GM21737 (cell line): ENCODE measurements at regions not wholly inside any gene's neighbourhood (a gene's known extent, or its start where the extent isn't known, plus 50 kb on each side); places are given as distances from the start of the nearest gene placed in this dataset.
A peak's percentile ranks its signal among the peaks of the same experiment; 100 is the strongest.

Source experiments
- ATAC-seq: cut with Tn5 transposase; IDR thresholded peaks from one replicate; pipeline ENCODE4 v1.9.1; 2021; ENCODE audit warnings: mild to moderate bottlenecking, moderate library complexity; ENCODE audit not compliant: unreplicated experiment

DNA sequence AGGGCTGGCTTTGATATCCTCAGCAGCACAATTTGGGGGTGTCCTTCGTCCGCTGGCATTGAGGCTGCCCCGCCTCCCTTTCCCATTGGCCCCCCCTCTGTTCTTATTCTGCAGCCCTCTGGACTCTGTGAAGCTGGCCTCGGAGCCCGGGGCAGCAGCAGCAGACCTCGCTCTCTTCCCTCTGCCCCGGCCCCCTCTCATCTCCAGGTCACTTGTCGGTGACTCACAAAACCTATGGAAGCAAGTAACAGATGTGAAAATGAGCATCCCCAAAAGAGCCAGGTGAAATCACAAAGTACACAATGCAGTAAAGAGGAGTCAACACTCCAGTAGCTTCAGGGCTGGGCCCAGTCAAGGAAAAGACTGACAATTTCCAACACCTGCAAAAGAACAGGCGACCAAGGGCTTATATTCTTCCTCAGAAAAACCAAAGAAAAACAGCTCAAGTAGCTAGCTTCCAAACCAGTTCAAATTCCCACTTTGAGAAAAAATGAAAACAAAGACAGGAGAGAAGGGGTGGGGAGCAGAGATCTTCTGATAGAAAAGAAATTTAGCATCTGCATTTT, 97.5 kb downstream of the ZNF608 start:
- ATAC-seq: no peak

DNA sequence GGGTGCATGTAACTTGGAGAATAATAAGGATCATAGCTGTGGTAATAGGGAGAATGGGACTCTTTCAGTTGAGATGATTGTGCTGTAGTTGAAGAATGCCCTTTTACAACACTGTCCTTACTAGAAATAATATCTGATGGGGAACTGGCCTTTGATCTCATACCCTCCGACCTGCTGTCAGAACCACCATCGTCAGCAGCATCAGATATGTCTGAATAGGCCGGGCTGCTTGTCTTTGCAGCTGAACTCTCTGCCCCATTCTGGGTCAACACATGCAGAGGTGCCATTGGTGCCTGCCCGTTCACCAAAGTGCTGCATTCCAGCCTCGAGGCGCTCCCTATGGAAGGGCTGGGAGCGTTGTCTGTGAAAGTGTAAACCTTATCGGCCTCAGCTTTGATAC, 99.1 kb downstream of the ZNF608 start:
- no peak for ATAC-seq

- no peak for ATAC-seq
These were observed 101.0 kb downstream of the ZNF608 start for GRCh38 chr5:124645396-124645795.

DNA sequence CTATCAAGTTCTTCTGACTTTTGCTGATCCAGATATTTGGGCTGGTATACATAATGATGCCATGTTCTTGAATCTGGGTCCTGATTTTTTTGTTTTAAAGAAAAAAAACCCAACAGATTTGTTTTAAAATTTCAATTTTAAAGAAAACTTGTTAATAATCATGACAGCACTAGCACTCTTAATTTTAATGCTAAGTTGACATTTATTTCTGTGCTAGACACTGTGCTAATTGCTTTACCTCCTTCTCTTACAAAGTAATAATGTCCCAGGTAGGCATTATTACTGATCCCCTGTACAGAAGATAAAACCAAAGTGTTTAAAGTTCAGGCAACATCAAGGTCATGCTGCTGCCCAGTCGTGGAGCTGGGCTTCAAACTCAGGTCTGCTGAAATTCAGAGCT, 101.9 kb downstream of the ZNF608 start:
- ATAC-seq: no peak

DNA sequence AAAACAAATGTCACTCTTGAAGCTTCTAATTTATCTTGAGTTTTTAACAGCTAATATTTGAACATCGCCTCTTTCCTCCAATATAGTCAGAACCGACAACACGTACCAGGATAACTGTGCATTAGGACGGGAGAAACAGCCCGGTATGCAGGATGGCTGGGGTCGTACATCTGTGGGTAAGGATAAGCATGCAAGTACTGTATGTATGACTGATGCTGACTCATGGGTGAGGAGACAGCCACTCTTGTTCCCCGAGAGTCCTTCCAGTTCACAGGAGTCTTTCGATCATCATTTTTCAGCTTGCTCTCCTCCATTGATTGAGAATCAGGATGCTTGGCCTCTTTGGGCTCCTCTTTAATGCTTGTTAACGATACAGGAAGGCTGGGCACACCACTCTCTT, 102.3 kb downstream of the ZNF608 start:
- no peak for ATAC-seq

DNA sequence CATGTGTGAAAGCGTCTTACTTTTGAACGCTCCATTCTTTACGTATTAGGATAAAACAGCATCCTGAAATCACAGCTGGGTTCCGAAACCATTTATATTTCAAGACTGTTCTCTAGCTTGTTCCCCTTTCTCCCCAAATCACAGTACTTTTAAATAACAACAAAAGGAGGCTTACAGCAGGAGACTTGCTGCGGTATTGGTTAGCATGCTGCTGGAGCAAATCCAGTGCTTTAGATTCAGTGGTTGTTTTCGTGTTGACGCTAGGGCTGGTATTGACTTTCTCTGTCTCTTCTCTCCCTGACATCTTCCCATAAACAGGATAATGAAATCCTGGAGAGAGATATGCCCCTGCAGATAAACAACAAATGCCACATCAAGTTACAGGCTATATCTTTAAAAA, 103.1 kb downstream of the ZNF608 start:
- ATAC-seq: no peak

- no peak for ATAC-seq
These were observed 104.3 kb downstream of the ZNF608 start for GRCh38 chr5:124642151-124642550.

- no peak for ATAC-seq
These were observed 105.2 kb downstream of the ZNF608 start for GRCh38 chr5:124641154-124641792.

DNA sequence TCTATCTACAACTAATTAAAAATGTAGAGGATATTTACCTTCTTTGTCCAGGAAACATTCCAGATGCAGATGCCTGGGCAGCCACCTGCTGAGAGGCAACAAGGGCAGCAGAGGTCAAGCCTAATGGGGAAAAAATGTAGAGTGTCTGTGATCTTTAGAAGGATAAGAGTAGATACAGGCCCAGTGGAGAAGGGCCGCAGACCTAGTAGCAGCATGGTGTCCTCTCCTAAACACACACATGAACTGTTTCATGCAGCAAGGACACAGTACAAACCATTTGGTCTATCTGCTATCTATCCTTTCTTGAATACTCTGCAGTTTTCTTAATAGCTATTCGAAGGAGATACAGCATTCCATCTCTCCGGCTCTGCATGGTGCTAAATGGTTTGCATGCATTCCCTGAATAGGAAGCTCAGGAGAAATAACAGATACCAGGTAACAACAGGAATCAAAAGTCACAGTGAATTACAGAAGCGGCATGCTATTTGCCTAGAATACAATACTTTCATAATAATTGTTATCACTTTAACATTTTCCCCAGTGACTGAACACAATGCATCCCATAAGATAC, 107.3 kb downstream of the ZNF608 start:
- ATAC-seq: no peak

- no peak for ATAC-seq
These were observed 109.4 kb downstream of the ZNF608 start for GRCh38 chr5:124637011-124637410.

DNA sequence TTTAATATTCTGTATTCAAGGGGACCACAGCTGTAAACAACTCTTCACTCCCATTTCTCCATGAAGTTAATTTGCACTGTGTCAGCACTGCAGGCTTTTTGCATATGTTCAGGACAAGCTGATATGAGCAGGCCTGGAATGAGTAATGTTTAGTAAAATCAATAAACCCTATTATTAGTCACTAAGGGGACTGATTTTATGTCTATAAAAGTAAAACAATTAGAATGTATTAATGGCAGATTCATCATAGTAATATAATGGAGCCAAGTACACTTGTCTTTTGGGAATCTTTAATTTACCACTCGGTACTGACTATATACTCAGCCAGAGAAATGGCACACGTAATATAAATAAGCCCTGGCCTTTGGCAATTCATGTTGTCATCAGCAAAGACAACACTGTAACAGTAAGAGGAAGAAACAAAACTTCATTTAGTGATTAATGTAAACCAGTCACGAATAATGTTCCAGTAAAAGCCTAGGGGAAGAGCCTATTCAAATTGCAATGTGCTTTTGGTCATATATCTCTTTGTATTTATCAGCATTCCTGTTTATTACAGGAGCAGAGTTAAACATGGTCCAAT, 111.6 kb downstream of the ZNF608 start:
- ATAC-seq: no peak

GRCh38 chr5:124634228-124634739, 112.2 kb downstream of the ZNF608 start:
- no peak for ATAC-seq

- no peak for ATAC-seq
These were observed 113.2 kb downstream of the ZNF608 start for GRCh38 chr5:124633209-124633608.

DNA sequence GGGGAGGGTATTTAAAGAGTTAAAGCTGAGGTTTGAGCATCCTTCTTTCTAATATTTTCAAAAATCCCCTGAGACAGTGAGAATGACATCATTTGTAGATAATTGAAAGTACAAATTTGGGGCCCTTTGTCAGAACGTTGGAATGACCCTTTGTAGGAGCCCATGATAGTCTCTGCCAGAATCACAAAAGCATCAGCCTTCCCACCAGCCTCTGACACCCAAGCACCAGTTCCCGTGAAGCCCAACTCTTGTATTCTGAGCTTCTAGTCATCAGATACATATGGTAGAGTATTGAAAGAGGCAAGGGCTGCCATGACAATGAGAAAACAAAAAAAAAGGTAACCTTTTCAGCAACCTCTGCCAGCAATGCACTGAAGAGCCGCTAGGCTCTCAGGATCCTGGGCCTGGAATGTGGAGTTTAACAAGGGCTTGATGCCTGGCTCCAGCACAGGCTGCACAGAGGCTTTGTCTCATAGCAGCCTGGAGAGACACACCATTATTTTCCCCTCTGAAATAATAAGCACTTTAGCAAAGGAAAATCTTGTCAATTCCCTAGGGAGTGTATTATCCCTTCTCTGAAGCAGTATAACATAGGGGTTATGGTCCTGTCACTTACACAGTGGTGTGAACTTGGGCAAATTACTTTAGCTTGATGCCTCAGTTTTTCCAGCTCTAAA, 114.4 kb downstream of the ZNF608 start:
- no peak for ATAC-seq

GRCh38 chr5:124630767-124631704, 115.4 kb downstream of the ZNF608 start:
- ATAC-seq: peak; percentile 63

GRCh38 chr5:124628721-124629596, 117.5 kb downstream of the ZNF608 start:
- no peak for ATAC-seq

DNA sequence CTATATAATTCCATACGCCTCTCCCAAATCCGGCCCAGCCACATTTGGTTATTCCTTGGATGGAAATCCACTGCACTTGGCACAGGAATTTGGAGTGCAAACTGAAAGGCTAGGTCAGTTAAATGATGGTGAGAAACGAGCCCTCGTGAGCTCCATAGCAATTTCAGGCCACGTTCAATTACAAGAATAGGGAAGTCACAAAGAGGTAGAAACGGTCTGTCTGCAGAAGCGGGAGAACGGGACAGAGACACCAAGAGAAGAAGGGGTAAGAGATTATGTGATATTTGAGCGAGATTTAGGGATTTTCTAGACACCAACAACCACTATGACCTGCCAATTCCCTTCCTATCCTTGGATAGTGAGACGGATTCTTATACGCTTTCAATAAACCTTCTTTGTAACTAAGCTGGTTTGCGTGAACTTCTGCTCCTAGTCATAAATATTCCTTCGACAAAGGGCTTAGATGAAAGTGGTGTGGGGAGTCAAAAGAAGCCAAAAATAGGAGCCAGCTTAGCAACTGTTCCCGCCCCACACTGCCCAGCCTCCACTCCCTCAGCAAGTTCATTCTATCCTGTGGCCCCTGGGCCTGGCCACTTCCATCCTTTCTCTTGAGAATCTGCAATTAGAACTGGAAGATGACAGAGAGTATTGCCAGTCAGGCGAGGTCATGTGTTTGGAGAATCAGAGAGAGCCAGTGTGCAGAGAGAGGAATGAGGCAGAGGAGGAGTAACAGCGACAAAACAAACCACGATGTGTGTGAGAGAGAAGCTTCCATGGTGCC, 118.4 kb downstream of the ZNF608 start:
- ATAC-seq: no peak

DNA sequence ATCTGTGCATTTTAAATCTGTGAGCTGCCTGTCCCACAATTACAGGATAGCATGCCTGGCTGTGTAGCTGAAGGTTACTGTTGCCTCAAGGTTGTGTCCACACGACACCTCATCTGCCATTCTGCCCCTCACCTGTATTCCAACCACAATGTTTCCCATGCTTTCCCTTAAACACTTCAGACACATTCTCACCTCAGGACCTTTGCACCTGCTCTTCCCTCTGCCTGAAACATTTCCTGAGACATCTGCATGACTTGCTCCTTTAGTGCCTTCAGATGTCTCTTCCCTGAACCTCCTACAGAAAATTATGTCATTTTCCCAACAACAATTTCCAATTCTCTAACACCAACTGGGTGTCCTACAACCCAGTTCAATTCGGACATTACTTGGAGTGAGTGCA, 120.4 kb downstream of the ZNF608 start:
- ATAC-seq: no peak

- ATAC-seq: no peak
These were observed 123.2 kb downstream of the ZNF608 start for GRCh38 chr5:124623265-124623664.
